ENCODE measurements at regions not wholly inside any gene's neighbourhood (a gene's known extent, or its start where the extent isn't known, plus 50 kb on each side); places are given as distances from the start of the nearest gene placed in this dataset.
A peak's percentile ranks its signal among the peaks of the same experiment; 100 is the strongest.
"Not testable (repeated sequence)": the region's sequence is repeated elsewhere in the genome, so short reads cannot be mapped to it uniquely, and the experiment has no call there.

DNA sequence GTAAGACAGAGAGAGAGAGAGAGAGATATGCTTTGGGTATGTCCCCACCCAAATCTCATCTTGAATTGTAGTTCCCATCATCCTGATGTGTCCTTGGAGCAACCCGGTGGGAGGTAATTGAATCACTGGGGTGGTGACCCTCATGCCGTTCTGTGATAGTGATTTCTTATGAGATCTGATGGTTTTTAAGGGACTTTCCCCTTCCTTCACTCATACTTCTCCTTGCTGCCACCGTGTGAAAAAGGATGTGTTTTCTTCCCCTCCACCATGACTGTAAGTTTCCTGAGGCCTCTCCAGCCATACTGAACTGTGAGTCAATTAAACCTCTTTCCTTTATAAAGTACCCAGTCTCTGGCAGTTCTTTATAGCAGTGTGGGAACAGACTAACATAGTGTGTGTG is 60.3 kb downstream of the EOMES start:
- peak in 1 of 2 donors; percentile 13 for DNase-seq

DNA sequence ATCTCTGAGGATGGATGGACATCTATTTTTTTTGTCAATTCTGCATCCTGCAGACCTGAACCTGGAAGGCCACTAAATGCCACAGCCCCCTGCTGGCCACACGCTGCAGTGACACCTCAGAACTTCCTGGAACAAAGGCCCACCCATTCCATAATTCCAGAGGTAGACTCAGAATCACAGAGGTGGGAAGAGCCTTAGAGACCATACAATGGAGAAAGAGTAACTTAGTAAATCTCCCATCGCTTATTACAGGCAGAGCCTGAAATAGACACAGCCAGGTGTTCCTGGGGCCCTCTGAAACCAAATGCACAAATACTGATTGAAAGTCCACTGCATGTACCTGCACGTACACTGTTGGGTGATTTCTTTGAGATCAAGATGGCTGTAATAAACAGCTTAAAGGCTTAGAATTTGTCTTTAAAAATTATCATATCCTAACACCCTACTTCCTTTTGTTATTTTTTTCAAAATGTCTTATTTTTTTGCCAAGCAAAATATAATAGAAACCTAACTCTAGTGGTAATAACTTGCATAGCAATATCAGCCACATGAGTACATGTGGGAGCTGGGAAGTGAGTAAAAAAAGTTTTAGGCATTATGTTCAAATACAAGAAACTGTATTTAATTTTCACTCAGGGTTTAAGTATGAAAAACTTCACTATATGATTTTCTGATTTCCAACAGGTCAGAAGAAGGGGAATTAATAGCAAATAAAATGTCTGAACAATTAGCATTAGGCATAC is 62.7 kb downstream of the EOMES start:
- DNase-seq: peak; percentile 50 to 66

DNA sequence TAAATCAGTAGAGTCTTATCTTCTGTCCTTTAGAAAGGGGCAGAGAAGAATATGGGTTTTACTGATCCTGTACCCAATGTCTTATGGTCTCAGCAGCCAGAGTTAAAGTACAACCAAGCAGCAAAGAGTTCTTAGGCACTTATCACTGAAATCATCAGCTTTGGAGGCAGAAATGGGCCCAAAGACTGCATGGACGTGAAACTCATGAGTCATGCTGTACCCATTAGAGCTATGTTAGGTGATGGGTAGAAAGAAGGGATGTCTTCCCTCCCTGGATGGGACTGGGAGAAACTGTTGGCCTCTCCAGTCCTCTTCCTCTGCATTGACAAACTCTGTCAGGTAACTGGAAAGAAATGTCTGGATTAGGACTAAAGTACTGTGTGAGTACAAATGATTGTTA is 63.4 kb downstream of the EOMES start:
- DNase-seq: no peak

DNA sequence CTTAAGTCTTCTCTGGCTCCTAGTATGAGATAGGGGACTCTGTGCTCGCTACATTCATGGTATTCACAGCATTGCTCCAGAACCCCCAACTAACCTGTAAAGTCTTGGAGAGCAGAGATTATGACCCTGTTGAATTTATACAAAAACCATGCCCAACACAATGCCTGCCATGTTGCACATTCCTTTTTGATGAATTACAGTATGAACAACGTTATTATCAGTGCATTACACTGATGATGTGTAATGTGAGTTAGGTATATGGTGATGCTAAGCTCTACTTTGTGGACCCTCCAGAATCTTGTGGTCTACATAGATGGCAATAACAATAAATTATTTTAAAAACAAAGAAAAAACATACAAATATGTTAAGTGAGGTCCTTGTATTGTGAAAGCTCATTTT is 64.3 kb downstream of the EOMES start:
- no peak for DNase-seq

GRCh38 chr3:27657404-27657803 is 64.7 kb downstream of the EOMES start:
- no peak for DNase-seq

- DNase-seq: no peak
Observed at GRCh38 chr3:27656790-27657189, 65.3 kb downstream of the EOMES start.

GRCh38 chr3:27655547-27655946 is 66.6 kb downstream of the EOMES start:
- DNase-seq: peak in 1 of 2 donors; percentile 19

GRCh38 chr3:27653803-27654558 is 68.1 kb downstream of the EOMES start:
- DNase-seq: no peak

- DNase-seq: no peak
Observed at GRCh38 chr3:27649277-27649676, 72.8 kb downstream of the EOMES start.

DNA sequence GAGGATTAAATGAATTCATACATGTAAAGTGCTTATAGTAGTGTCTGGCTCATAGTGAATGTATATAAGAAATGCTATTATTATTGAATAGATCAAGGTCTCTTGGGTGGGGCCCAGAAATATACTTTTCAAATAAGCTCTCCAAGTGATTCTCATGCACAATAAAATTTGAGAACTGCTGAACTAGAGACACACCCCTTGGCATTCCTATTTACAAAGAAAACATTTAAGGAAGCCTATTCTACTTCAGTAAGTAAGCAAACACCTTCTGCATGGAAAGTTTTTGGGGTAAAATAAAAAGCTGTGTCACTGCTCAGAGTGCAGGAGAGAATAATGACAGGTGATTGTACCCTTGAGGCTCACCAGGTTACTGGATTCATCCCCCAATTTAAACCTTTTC is 75.2 kb downstream of the EOMES start:
- DNase-seq: no peak

GRCh38 chr3:27644941-27645340 is 77.2 kb downstream of the EOMES start:
- DNase-seq: no peak

- no peak for DNase-seq
Observed at GRCh38 chr3:27643355-27643754, 78.8 kb downstream of the EOMES start.

GRCh38 chr3:27642796-27643195 is 79.3 kb downstream of the EOMES start:
- no peak for DNase-seq

GRCh38 chr3:27641888-27642601 is 80.1 kb downstream of the EOMES start:
- no peak for DNase-seq

DNA sequence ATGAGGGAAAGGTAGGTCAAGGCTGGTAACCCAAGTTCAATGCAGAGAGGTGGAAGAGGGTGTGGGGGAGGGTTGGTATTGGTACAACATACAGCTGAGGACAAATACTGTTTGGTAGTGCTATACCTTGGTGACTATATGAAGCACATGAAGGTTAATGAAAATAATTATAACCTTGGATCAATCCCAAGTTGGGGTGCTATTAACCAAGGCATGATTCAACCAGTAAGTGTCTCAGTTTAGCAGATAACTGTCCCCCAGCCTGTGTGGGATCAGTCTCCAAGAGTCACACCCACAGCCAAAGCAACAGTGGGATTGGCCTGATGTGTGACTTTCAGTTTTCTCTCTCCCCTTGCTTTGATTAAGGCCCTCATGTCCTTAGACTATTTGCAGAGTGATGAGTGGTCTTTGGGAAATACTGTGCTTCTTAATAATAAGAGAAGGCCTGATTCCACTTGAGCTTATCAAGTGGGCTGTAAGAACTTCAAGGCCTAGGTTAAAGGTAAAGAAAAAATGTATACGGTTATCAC is 80.8 kb downstream of the EOMES start:
- DNase-seq: no peak

DNA sequence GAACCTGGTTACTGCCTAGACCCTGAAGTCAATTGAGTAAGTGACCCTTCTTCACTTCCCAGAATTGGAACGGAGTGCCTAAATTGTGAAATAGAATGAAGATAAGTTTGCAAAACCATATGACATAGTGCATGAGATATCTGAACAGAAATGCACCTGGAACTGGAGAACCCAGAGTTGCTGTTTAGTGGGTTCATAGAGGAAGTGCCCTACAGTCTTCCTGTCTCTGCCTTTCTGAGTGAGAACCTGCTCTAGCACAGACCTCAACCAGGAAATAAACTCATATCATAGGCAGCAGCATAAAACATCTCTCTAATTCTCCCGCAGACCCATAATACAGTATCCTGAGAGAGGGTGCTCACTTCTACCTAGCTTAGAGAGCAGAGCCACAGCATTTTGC is 82.9 kb downstream of the EOMES start:
- DNase-seq: peak in 1 of 2 donors; percentile 46

- no peak for DNase-seq
Observed at GRCh38 chr3:27638594-27638993, 83.5 kb downstream of the EOMES start.

DNA sequence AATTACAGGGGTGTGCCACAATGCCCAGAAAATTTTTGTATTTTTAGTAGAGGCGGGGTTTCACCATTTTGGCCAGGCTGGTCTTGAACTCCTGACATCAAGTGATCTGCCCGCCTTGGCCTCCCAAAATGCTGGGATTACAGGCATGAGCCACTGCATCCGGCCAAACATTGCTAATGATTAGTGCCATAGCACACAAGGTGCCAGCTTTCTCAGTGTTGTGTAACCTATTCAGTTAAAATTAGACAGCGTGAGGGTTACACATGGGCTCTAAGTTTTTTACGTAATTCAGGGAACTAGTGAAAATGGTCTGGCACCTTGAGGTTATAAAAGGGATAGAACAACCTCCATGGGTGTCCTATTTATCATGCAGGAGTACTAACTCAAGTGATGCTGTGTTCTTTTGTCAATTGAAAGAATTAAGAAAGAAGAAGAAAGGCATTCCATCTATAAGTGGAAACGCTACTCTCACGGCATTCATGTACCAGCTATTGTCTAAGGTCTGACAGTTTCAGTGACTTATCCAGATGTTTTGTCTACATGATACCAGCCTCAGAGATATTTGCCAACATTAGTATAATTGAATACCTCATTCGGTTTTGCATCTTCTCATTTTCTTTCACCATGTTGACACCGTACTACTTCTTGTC is 84.7 kb downstream of the EOMES start:
- DNase-seq: peak in 1 of 2 donors; percentile 15

DNA sequence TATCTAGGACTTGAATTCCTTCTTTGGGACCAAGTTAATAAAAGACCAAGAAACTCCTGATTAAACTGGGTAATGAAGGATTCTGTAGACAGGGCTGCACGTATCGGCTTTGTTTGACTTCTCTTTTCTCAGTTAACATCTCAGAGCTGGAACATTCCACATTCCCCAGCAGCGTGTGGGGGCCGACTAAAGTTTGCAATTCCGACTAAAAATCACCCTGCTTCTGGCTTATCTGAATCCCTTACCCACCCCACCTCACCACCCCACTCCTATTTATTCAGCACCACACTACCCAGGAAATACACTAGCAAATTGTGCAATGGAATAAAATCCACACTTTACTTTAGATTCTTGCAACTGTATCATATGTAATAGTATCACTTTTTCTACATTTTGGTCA is 87.1 kb downstream of the EOMES start:
- not testable (repeated sequence) for DNase-seq

- DNase-seq: no peak
Observed at GRCh38 chr3:27633224-27633545, 88.9 kb downstream of the EOMES start.

DNA sequence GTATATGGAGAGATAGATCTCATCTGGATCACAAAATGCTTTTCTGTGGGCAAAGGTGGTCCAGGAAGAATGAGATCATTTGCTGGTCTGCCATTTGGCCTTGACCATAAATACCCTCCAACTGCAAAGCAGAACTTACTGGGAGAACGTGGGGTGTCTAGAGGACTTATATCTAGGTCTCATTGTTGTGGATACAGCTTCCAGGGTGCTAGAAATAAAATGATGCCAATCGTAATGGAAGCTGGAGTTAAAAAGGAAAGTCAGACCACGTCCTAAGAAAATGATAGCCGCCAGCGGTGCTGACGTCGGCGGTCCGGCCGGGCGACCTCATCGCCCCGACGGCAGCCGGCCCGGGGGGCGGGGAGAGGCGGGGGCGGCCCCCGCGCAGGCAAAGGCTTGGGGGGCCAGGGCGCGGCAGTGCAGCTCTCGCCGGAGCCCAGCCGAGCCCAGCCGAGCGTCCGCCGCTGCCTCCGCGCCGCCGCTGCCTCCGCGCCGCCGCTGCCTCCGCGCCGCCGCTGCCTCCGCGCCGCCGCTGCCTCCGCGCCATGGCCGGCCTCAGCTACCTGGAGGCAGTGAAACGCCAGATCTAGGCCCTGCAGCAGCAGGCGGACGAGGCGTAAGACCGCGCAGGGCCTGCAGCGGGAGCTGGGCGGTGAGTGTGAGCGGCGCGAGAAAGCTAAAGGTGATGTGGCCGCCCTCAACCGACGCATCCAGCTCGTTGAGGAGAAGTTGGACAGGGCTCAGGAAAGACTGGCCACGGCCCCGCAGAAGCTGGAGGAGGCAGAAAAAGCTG is 89.5 kb downstream of the EOMES start:
- peak in 1 of 2 donors; percentile 34 for DNase-seq

DNA sequence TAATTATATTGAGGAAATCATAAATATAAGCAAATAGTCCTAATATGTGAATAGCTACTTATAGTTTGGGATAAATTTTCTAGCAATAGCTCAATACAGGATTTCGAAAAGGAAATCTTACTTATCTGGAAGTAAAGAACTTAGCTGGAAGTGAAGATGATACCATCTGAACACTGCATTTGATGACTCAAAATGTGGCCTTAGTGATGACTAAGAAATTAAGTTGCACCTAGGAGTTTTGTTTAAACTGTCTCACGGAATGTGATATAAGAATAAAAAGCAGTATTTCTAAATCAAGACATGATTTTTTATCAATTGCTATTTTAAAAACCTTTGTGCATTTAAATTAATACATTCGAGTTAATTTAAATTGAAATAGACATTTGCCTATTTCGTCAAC is 91.2 kb downstream of the EOMES start:
- no peak for DNase-seq
